ENCODE measurements at regions not wholly inside any gene's neighbourhood (a gene's known extent, or its start where the extent isn't known, plus 50 kb on each side); places are given as distances from the start of the nearest gene placed in this dataset.
"Not testable (repeated sequence)": the region's sequence is repeated elsewhere in the genome, so short reads cannot be mapped to it uniquely, and the experiment has no call there.

- no peak for TF ChIP-seq CTCF (IDR thresholded peaks at IDR 0.05; ENCODE audit: control insufficient read depth, extremely low read depth, insufficient read depth)
- DNase-seq (ENCODE audit: low read depth): no peak
- no peak overlapping the region for H3K4me3 ChIP-seq (ENCODE audit: low read depth, low read length)
Measured at GRCh38 chr3:27043328-27043955, 325.7 kb downstream of the NEK10 start.

- no peak for TF ChIP-seq CTCF (IDR thresholded peaks at IDR 0.05; ENCODE audit: control insufficient read depth, extremely low read depth, insufficient read depth)
- no peak for DNase-seq (ENCODE audit: low read depth)
- H3K4me3 ChIP-seq (ENCODE audit: low read depth, low read length): no peak overlapping the region
Measured at GRCh38 chr3:27044931-27045481, 324.2 kb downstream of the NEK10 start.

- peak; percentile 33 for DNase-seq (ENCODE audit: low read depth)
- TF ChIP-seq CTCF (IDR thresholded peaks at IDR 0.05; ENCODE audit: control insufficient read depth, extremely low read depth, insufficient read depth): no peak
Measured at GRCh38 chr3:27046351-27046750, 322.8 kb downstream of the NEK10 start.

GRCh38 chr3:27049792-27050191 is 319.4 kb downstream of the NEK10 start:
- no peak overlapping the region for H3K4me3 ChIP-seq (ENCODE audit: low read depth, low read length)
- TF ChIP-seq CTCF (IDR thresholded peaks at IDR 0.05; ENCODE audit: control insufficient read depth, extremely low read depth, insufficient read depth): no peak
- no peak for DNase-seq (ENCODE audit: low read depth)

More at GRCh38 chr3:27046351-27046750, 322.8 kb downstream of the NEK10 start:
- H3K4me3 ChIP-seq (ENCODE audit: low read depth, low read length): no peak overlapping the region

GRCh38 chr3:27051527-27051926 is 317.7 kb downstream of the NEK10 start:
- not testable (repeated sequence) for H3K4me3 ChIP-seq (ENCODE audit: low read depth, low read length); DNase-seq (ENCODE audit: low read depth)

- no peak for DNase-seq (ENCODE audit: low read depth)
- TF ChIP-seq CTCF (IDR thresholded peaks at IDR 0.05; ENCODE audit: control insufficient read depth, extremely low read depth, insufficient read depth): no peak
- no peak overlapping the region for H3K4me3 ChIP-seq (ENCODE audit: low read depth, low read length)
Measured at GRCh38 chr3:27056326-27056725, 312.9 kb downstream of the NEK10 start.

- DNase-seq (ENCODE audit: low read depth): peak; percentile 34
- H3K4me3 ChIP-seq (ENCODE audit: low read depth, low read length): no peak overlapping the region
- no peak for TF ChIP-seq CTCF (IDR thresholded peaks at IDR 0.05; ENCODE audit: control insufficient read depth, extremely low read depth, insufficient read depth)
Measured at GRCh38 chr3:27059489-27059888, 309.7 kb downstream of the NEK10 start.
